GM23338 (cell line): ENCODE measurements at regions not wholly inside any gene's neighbourhood (a gene's known extent, or its start where the extent isn't known, plus 50 kb on each side); places are given as distances from the start of the nearest gene placed in this dataset.

ENCODE experiments used
- ATAC-seq: fragments of 200-7000 bp; cut with Tn5 transposase; 3 replicates; pipeline ENCODE4 v1.9.1; 2020
- DNase-seq: peaks from one replicate; pipeline ENCODE4 v3.0.0-alpha.2; 2015; ENCODE audit warnings: low spot score
- H2AFZ ChIP-seq: fragments of 200-600 bp; sonication (generic); 2 replicates; pipeline ENCODE4 v1.8.0; 2016; ENCODE audit warnings: antibody characterized with exemption, mild to moderate bottlenecking, moderate library complexity
- H3F3A ChIP-seq: fragments of 200-600 bp; sonication (generic); replicated peaks from 2 replicates; pipeline ENCODE4 v1.8.0; 2017; ENCODE audit warnings: antibody characterized with exemption, mixed run types, low read depth
- H3K27ac ChIP-seq: fragments of 200-600 bp; sonication (generic); 2 replicates; pipeline ENCODE4 v1.6.1; 2016; ENCODE audit warnings: low read depth
- H3K27me3 ChIP-seq: fragments of 200-600 bp; sonication (generic); 2 replicates; pipeline ENCODE4 v1.8.0; 2016; ENCODE audit warnings: mild to moderate bottlenecking, mixed run types, moderate library complexity; ENCODE audit not compliant: insufficient read depth
- H3K36me3 ChIP-seq: fragments of 200-600 bp; sonication (generic); 2 replicates; pipeline ENCODE4 v1.8.0; 2016; ENCODE audit warnings: mild to moderate bottlenecking; ENCODE audit not compliant: insufficient read depth
- H3K4me1 ChIP-seq: fragments of 200-600 bp; sonication (generic); 2 replicates; pipeline ENCODE4 v1.8.0; 2016; ENCODE audit warnings: mild to moderate bottlenecking, moderate library complexity; ENCODE audit not compliant: insufficient read depth
- H3K4me2 ChIP-seq: fragments of 200-600 bp; sonication (generic); 2 replicates; pipeline ENCODE4 v1.7.1; 2017; ENCODE audit warnings: mixed run types
- H3K4me3 ChIP-seq: fragments of 200-600 bp; sonication (generic); 2 replicates; pipeline ENCODE4 v1.6.1; 2016; ENCODE audit warnings: mixed run types
- H3K79me2 ChIP-seq: fragments of 200-600 bp; sonication (generic); replicated peaks from 2 replicates; pipeline ENCODE4 v1.8.0; 2017; ENCODE audit warnings: mild to moderate bottlenecking; ENCODE audit not compliant: insufficient read depth
- H3K9me2 ChIP-seq: fragments of 200-600 bp; sonication (generic); 2 replicates; pipeline ENCODE4 v1.8.0; 2017; ENCODE audit not compliant: insufficient read depth
- H4K20me1 ChIP-seq: fragments of 200-600 bp; sonication (generic); replicated peaks from 2 replicates; pipeline ENCODE4 v1.8.0; 2017; ENCODE audit warnings: mild to moderate bottlenecking; ENCODE audit not compliant: insufficient read depth
- H3K27ac Mint-ChIP-seq: 2 replicates; pipeline ENCODE4 v1.8.0; 2020; ENCODE audit warnings: inconsistent platforms, mild to moderate bottlenecking, moderate library complexity, mixed read lengths
- H3K27me3 Mint-ChIP-seq: 3 replicates; pipeline ENCODE4 v1.8.0; 2022; ENCODE audit warnings: low read depth, mild to moderate bottlenecking, moderate library complexity, mixed read lengths, inconsistent platforms; ENCODE audit not compliant: insufficient read depth, poor library complexity
- H3K36me3 Mint-ChIP-seq: 3 replicates; pipeline ENCODE4 v1.8.0; 2021; ENCODE audit warnings: low read depth, mild to moderate bottlenecking, inconsistent platforms, moderate library complexity, mixed read lengths
- H3K4me1 Mint-ChIP-seq: 3 replicates; pipeline ENCODE4 v1.8.0; 2020; ENCODE audit warnings: mild to moderate bottlenecking, inconsistent platforms, mixed read lengths
- H3K4me3 Mint-ChIP-seq: 3 replicates; pipeline ENCODE4 v1.8.0; 2021; ENCODE audit warnings: moderate library complexity, mild to moderate bottlenecking, inconsistent platforms, mixed read lengths
- H3K9me3 Mint-ChIP-seq: 3 replicates; pipeline ENCODE4 v1.8.0; 2020; ENCODE audit warnings: moderate library complexity, mild to moderate bottlenecking, inconsistent platforms, mixed read lengths
- CREB1 ChIP-seq: fragments of 250-450 bp; sonication (Bioruptor Pico); IDR thresholded peaks from 2 replicates; pipeline ENCODE4 v1.5.0; 2020; ENCODE audit warnings: low read depth, mild to moderate bottlenecking, moderate library complexity
- EZH2 ChIP-seq: fragments of 200-600 bp; sonication (generic); IDR thresholded peaks from one replicate; pipeline ENCODE4 v1.8.0; 2017; ENCODE audit warnings: antibody characterized with exemption, mild to moderate bottlenecking, low read depth; ENCODE audit not compliant: unreplicated experiment
- EZH2phosphoT487 ChIP-seq: fragments of 200-600 bp; sonication (generic); IDR thresholded peaks from one replicate; pipeline ENCODE4 v1.8.1; 2018; ENCODE audit warnings: antibody characterized with exemption; ENCODE audit not compliant: unreplicated experiment
- JUNB ChIP-seq: IDR thresholded peaks from one replicate; pipeline ENCODE4 v1.6.1; 2016; ENCODE audit warnings: antibody characterized with exemption; ENCODE audit not compliant: unreplicated experiment
- NANOG ChIP-seq: IDR thresholded peaks from 2 replicates; pipeline ENCODE4 v1.6.1; 2016; ENCODE audit warnings: antibody characterized with exemption, borderline replicate concordance
- POLR2AphosphoS5 ChIP-seq: IDR thresholded peaks from 2 replicates; pipeline ENCODE4 v1.6.1; 2016; ENCODE audit warnings: antibody characterized with exemption, low read depth
- STAT1 ChIP-seq: IDR thresholded peaks from one replicate; pipeline ENCODE4 v1.6.1; 2016; ENCODE audit warnings: antibody characterized with exemption; ENCODE audit not compliant: unreplicated experiment
- ZNF114 ChIP-seq: fragments of 250-450 bp; sonication (Bioruptor Pico); IDR thresholded peaks from 2 replicates; pipeline ENCODE4 v1.5.0; 2020; ENCODE audit warnings: mild to moderate bottlenecking, moderate library complexity
- TF ChIP-seq, protein P1 (sequence below): fragments of 250-450 bp; sonication (Bioruptor Pico); IDR thresholded peaks from 2 replicates; pipeline ENCODE4 v1.5.0; 2020; ENCODE audit warnings: mild to moderate bottlenecking, moderate library complexity
- TF ChIP-seq, protein P2 (sequence below), 2 experiments: fragments of 200-600 bp in 1 of 2; sonication (generic) in 1 of 2; conservative IDR thresholded peaks; 2 replicates each; pipeline versions ENCODE4 v1.5.1 to v1.6.1; 2016 to 2017; ENCODE audit warnings: antibody characterized with exemption in 2 of 2, low read depth in 2 of 2, mild to moderate bottlenecking in 2 of 2, moderate library complexity in 1 of 2
- TF ChIP-seq, protein P3 (sequence below): IDR thresholded peaks from 2 replicates; pipeline ENCODE4 v1.6.1; 2016; ENCODE audit warnings: antibody characterized with exemption
- TF ChIP-seq, protein P4 (sequence below): IDR thresholded peaks from one replicate; pipeline ENCODE4 v1.6.1; 2018; ENCODE audit warnings: antibody characterized with exemption; ENCODE audit not compliant: unreplicated experiment

DNA sequence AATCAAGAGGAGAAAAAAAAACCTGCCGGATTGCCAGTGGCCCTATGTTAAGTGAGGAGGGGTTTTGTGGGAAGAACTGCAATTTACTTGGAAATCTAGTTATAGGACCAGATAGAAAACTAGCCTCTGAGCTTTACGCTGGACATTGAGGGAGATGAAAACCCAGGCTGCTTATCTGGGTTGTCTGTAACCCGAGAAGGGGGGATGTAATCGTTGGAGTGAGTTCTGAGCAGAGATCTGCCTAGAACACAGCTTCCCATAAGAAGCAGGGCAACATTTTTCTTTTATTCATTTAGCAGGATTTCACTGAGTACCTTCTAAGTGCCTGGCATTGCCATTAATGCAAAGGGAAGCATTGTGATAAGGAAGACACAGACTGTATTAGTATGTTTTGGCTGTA is 70.6 kb downstream of the KATNIP start (continued):
- TF ChIP-seq, protein P1, sequence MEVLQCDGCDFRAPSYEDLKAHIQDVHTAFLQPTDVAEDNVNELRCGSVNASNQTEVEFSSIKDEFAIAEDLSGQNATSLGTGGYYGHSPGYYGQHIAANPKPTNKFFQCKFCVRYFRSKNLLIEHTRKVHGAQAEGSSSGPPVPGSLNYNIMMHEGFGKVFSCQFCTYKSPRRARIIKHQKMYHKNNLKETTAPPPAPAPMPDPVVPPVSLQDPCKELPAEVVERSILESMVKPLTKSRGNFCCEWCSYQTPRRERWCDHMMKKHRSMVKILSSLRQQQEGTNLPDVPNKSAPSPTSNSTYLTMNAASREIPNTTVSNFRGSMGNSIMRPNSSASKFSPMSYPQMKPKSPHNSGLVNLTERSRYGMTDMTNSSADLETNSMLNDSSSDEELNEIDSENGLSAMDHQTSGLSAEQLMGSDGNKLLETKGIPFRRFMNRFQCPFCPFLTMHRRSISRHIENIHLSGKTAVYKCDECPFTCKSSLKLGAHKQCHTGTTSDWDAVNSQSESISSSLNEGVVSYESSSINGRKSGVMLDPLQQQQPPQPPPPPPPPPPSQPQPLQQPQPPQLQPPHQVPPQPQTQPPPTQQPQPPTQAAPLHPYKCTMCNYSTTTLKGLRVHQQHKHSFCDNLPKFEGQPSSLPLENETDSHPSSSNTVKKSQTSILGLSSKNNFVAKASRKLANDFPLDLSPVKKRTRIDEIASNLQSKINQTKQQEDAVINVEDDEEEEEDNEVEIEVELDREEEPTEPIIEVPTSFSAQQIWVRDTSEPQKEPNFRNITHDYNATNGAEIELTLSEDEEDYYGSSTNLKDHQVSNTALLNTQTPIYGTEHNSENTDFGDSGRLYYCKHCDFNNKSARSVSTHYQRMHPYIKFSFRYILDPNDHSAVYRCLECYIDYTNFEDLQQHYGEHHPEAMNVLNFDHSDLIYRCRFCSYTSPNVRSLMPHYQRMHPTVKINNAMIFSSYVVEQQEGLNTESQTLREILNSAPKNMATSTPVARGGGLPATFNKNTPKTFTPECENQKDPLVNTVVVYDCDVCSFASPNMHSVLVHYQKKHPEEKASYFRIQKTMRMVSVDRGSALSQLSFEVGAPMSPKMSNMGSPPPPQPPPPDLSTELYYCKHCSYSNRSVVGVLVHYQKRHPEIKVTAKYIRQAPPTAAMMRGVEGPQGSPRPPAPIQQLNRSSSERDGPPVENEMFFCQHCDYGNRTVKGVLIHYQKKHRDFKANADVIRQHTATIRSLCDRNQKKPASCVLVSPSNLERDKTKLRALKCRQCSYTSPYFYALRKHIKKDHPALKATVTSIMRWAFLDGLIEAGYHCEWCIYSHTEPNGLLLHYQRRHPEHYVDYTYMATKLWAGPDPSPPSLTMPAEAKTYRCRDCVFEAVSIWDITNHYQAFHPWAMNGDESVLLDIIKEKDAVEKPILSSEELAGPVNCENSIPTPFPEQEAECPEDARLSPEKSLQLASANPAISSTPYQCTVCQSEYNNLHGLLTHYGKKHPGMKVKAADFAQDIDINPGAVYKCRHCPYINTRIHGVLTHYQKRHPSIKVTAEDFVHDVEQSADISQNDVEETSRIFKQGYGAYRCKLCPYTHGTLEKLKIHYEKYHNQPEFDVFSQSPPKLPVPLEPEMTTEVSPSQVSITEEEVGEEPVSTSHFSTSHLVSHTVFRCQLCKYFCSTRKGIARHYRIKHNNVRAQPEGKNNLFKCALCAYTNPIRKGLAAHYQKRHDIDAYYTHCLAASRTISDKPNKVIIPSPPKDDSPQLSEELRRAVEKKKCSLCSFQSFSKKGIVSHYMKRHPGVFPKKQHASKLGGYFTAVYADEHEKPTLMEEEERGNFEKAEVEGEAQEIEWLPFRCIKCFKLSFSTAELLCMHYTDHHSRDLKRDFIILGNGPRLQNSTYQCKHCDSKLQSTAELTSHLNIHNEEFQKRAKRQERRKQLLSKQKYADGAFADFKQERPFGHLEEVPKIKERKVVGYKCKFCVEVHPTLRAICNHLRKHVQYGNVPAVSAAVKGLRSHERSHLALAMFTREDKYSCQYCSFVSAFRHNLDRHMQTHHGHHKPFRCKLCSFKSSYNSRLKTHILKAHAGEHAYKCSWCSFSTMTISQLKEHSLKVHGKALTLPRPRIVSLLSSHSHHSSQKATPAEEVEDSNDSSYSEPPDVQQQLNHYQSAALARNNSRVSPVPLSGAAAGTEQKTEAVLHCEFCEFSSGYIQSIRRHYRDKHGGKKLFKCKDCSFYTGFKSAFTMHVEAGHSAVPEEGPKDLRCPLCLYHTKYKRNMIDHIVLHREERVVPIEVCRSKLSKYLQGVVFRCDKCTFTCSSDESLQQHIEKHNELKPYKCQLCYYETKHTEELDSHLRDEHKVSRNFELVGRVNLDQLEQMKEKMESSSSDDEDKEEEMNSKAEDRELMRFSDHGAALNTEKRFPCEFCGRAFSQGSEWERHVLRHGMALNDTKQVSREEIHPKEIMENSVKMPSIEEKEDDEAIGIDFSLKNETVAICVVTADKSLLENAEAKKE (CRISPR knock-in tag), result no peak
- TF ChIP-seq NANOG, result no peak
- no peak for TF ChIP-seq STAT1

DNA sequence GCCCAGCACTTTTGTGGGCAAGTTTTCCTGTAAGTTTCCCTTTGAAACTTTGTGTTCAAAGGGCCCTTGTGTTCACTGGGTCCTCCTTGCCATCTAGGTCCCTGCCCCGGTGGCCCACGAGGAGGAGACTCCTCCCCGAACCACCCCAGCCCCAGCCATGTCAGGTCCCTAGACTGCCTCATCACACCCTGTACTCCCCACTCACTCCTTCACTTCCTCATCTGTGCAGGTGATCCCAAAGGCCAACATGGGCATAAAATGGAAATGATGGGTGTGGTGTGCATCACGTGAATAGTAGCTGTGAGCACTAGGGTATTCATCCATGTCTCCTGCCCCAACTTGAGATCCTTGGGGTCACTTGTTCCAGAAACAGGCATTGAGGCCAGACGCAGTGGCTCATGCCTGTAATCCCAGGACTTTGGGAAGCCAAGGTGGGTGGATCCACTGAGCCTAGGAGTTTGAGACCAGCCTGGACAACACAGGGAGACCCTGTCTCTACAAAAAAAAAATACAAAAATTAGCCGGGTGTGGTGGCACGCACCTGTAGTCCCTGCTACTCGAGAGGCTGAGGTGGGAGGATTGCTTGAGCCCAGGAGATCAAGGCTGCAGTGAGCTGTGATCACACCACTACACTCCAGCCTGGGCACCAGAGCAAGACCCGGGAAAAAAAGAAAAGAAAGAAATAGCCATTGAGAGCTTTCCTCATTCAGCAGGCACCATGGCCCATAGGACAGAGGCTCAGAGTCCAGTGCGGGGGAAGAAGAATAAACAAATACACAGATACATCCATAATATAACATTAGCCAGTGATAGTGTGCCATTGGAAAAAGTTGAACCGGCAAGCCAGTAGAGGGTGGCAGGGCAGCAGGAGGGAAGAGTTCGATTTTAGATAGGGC is 74.5 kb downstream of the KATNIP start:
- no peaks in the 10 kb centered on the region for H3K79me2 ChIP-seq
- no peaks in the 10 kb centered on the region for H3K27me3 ChIP-seq
- no peak overlapping the region for H3K27ac ChIP-seq
- peaks cover 1% of the 10 kb centered on the region for H3K27me3 Mint-ChIP-seq
- H3K4me1 ChIP-seq, result 0 out of 2 replicates have a peak, but pooled peaks cover 2% of the 10 kb centered on the region
- no peak for ATAC-seq
- H3K27ac Mint-ChIP-seq, result no peak overlapping the region
- H2AFZ ChIP-seq, result no peak overlapping the region
- no peak overlapping the region for H3K4me2 ChIP-seq
- no peak overlapping the region for H3K4me3 ChIP-seq
- no peaks in the 10 kb centered on the region for H3K9me2 ChIP-seq
- H3F3A ChIP-seq, result no peaks in the 10 kb centered on the region
- DNase-seq, result no peak
- H4K20me1 ChIP-seq, result peaks cover 6% of the 10 kb centered on the region; the same call in 1 of the 2 replicates
- H3K4me1 Mint-ChIP-seq, result peaks cover 3% of the 10 kb centered on the region; the same call in 1 of the 3 replicates
- peaks cover 4% of the 10 kb centered on the region; the same call in 2 of the 3 replicates for H3K36me3 Mint-ChIP-seq
- H3K4me3 Mint-ChIP-seq, result no peak overlapping the region
- no peaks in the 10 kb centered on the region for H3K9me3 Mint-ChIP-seq
- H3K36me3 ChIP-seq, result no peaks in the 10 kb centered on the region
- TF ChIP-seq, protein P2, sequence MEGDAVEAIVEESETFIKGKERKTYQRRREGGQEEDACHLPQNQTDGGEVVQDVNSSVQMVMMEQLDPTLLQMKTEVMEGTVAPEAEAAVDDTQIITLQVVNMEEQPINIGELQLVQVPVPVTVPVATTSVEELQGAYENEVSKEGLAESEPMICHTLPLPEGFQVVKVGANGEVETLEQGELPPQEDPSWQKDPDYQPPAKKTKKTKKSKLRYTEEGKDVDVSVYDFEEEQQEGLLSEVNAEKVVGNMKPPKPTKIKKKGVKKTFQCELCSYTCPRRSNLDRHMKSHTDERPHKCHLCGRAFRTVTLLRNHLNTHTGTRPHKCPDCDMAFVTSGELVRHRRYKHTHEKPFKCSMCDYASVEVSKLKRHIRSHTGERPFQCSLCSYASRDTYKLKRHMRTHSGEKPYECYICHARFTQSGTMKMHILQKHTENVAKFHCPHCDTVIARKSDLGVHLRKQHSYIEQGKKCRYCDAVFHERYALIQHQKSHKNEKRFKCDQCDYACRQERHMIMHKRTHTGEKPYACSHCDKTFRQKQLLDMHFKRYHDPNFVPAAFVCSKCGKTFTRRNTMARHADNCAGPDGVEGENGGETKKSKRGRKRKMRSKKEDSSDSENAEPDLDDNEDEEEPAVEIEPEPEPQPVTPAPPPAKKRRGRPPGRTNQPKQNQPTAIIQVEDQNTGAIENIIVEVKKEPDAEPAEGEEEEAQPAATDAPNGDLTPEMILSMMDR (conservative IDR thresholded peaks at IDR 0.05; ENCODE audit: low read depth in 2 of 2), result no peak
- TF ChIP-seq CREB1 (CRISPR knock-in tag) (no peak), ZNF114 (CRISPR knock-in tag) (no peak), POLR2AphosphoS5 (no peak), EZH2 (no peak), EZH2phosphoT487 (no peak), STAT1 (no peak), JUNB (no peak)
- TF ChIP-seq, protein P3, sequence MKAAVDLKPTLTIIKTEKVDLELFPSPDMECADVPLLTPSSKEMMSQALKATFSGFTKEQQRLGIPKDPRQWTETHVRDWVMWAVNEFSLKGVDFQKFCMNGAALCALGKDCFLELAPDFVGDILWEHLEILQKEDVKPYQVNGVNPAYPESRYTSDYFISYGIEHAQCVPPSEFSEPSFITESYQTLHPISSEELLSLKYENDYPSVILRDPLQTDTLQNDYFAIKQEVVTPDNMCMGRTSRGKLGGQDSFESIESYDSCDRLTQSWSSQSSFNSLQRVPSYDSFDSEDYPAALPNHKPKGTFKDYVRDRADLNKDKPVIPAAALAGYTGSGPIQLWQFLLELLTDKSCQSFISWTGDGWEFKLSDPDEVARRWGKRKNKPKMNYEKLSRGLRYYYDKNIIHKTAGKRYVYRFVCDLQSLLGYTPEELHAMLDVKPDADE, result no peak
- TF ChIP-seq, protein P4, sequence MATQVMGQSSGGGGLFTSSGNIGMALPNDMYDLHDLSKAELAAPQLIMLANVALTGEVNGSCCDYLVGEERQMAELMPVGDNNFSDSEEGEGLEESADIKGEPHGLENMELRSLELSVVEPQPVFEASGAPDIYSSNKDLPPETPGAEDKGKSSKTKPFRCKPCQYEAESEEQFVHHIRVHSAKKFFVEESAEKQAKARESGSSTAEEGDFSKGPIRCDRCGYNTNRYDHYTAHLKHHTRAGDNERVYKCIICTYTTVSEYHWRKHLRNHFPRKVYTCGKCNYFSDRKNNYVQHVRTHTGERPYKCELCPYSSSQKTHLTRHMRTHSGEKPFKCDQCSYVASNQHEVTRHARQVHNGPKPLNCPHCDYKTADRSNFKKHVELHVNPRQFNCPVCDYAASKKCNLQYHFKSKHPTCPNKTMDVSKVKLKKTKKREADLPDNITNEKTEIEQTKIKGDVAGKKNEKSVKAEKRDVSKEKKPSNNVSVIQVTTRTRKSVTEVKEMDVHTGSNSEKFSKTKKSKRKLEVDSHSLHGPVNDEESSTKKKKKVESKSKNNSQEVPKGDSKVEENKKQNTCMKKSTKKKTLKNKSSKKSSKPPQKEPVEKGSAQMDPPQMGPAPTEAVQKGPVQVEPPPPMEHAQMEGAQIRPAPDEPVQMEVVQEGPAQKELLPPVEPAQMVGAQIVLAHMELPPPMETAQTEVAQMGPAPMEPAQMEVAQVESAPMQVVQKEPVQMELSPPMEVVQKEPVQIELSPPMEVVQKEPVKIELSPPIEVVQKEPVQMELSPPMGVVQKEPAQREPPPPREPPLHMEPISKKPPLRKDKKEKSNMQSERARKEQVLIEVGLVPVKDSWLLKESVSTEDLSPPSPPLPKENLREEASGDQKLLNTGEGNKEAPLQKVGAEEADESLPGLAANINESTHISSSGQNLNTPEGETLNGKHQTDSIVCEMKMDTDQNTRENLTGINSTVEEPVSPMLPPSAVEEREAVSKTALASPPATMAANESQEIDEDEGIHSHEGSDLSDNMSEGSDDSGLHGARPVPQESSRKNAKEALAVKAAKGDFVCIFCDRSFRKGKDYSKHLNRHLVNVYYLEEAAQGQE, result no peak
